BE2C (cell line): ENCODE measurements at regions not wholly inside any gene's neighbourhood (a gene's known extent, or its start where the extent isn't known, plus 50 kb on each side); places are given as distances from the start of the nearest gene placed in this dataset.

ENCODE experiments used
- DNase-seq: peaks from one replicate; pipeline ENCODE4 v3.0.0-alpha.2; 2020
- H3K27me3 ChIP-seq: fragments of 250-450 bp; sonication (Bioruptor Pico); 2 replicates; pipeline ENCODE4 v1.5.1; 2020; ENCODE audit warnings: mild to moderate bottlenecking
- H3K36me3 ChIP-seq: fragments of 250-450 bp; sonication (Bioruptor Pico); 2 replicates; pipeline ENCODE4 v1.5.1; 2020; ENCODE audit warnings: mild to moderate bottlenecking
- H3K4me1 ChIP-seq: fragments of 250-450 bp; sonication (Bioruptor Pico); 2 replicates; pipeline ENCODE4 v1.5.1; 2020
- H3K4me3 ChIP-seq: 2 replicates; pipeline ENCODE4 v1.5.1; 2011; ENCODE audit warnings: low read depth, low read length
- H3K9me3 ChIP-seq: fragments of 250-450 bp; sonication (Bioruptor Pico); 2 replicates; pipeline ENCODE4 v1.5.1; 2020
- CTCF ChIP-seq: IDR thresholded peaks from 2 replicates; pipeline ENCODE4 v1.5.1; 2012; ENCODE audit warnings: mild to moderate bottlenecking, low read depth, low read length

- peaks cover 4% of the 10 kb centered on the region; the same call in 1 of the 2 replicates for H3K27me3 ChIP-seq
- no peaks in the 10 kb centered on the region for H3K36me3 ChIP-seq
- H3K4me3 ChIP-seq, result no peak overlapping the region
- TF ChIP-seq CTCF, result no peak
- peaks cover 5% of the 10 kb centered on the region; the same call in 1 of the 2 replicates for H3K9me3 ChIP-seq
- peaks cover 7% of the 10 kb centered on the region for H3K4me1 ChIP-seq
- DNase-seq, result no peak
Observed at GRCh38 chr20:47861116-47861515, 75.8 kb upstream of the SULF2 start.

GRCh38 chr20:47860049-47860830, 75.0 kb upstream of the SULF2 start:
- Histone ChIP-seq H3K27me3 (peaks cover 4% of the 10 kb centered on the region; the same call in 1 of the 2 replicates), H3K4me3 (no peak overlapping the region), H3K4me1 (peaks cover 7% of the 10 kb centered on the region), H3K36me3 (no peaks in the 10 kb centered on the region), H3K9me3 (peaks cover 5% of the 10 kb centered on the region; the same call in 1 of the 2 replicates)
- DNase-seq, result no peak
- no peak for TF ChIP-seq CTCF

GRCh38 chr20:47859278-47859677, 74.0 kb upstream of the SULF2 start:
- Histone ChIP-seq H3K27me3 (no peaks in the 10 kb centered on the region), H3K4me3 (no peak overlapping the region), H3K36me3 (no peaks in the 10 kb centered on the region), H3K4me1 (peaks cover 7% of the 10 kb centered on the region), H3K9me3 (peaks cover 5% of the 10 kb centered on the region; the same call in 1 of the 2 replicates)
- DNase-seq, result no peak
- no peak for TF ChIP-seq CTCF

- Histone ChIP-seq H3K27me3 (no peaks in the 10 kb centered on the region), H3K9me3 (peaks cover 2% of the 10 kb centered on the region; the same call in 1 of the 2 replicates), H3K36me3 (no peaks in the 10 kb centered on the region), H3K4me3 (no peak overlapping the region), H3K4me1 (peaks cover 7% of the 10 kb centered on the region)
- no peak for DNase-seq
- no peak for TF ChIP-seq CTCF
Observed at GRCh38 chr20:47857569-47858464, 72.5 kb upstream of the SULF2 start.

- no peak for TF ChIP-seq CTCF
- no peaks in the 10 kb centered on the region for H3K36me3 ChIP-seq
- peaks cover 2% of the 10 kb centered on the region; the same call in 1 of the 2 replicates for H3K9me3 ChIP-seq
- no peak for DNase-seq
- H3K4me1 ChIP-seq, result peaks cover 7% of the 10 kb centered on the region
- H3K4me3 ChIP-seq, result no peak overlapping the region
- no peaks in the 10 kb centered on the region for H3K27me3 ChIP-seq
Observed at GRCh38 chr20:47857187-47857568, 71.9 kb upstream of the SULF2 start.
